HL-60 (cell line): ENCODE measurements at regions not wholly inside any gene's neighbourhood (a gene's known extent, or its start where the extent isn't known, plus 50 kb on each side); places are given as distances from the start of the nearest gene placed in this dataset.

ENCODE experiments used
- DNase-seq, 2 experiments: peaks; one replicate each; pipeline ENCODE4 v3.0.0-alpha.2; 2010 to 2020; ENCODE audit warnings: low read depth in 1 of 2, low spot score in 1 of 2
- H3K27ac ChIP-seq: fragments of 250-450 bp; sonication (Bioruptor Pico); replicated peaks from 2 replicates; pipeline ENCODE4 v1.5.1; 2020; ENCODE audit warnings: mild to moderate bottlenecking, moderate library complexity
- H3K27me3 ChIP-seq: fragments of 250-450 bp; sonication (Bioruptor Pico); 2 replicates; pipeline ENCODE4 v1.5.1; 2021; ENCODE audit warnings: mild to moderate bottlenecking, moderate library complexity; ENCODE audit not compliant: insufficient read depth, poor library complexity, severe bottlenecking
- H3K4me3 ChIP-seq: replicated peaks from 2 replicates; pipeline ENCODE4 v1.5.1; 2011; ENCODE audit warnings: mild to moderate bottlenecking, control low read depth, low read length; ENCODE audit not compliant: insufficient read depth
- CTCF ChIP-seq: IDR thresholded peaks from one replicate; pipeline ENCODE4 v1.5.1; 2011; ENCODE audit warnings: low read length, control low read depth, inconsistent platforms; ENCODE audit not compliant: insufficient read depth
- GABPA ChIP-seq: IDR thresholded peaks from 2 replicates; pipeline ENCODE4 v1.6.1; 2012; ENCODE audit warnings: low read depth
- POLR2AphosphoS5 ChIP-seq: IDR thresholded peaks from 2 replicates; pipeline ENCODE4 v1.6.1; 2012; ENCODE audit warnings: low read depth
- REST ChIP-seq: IDR thresholded peaks from 2 replicates; pipeline ENCODE4 v1.6.1; 2012; ENCODE audit warnings: low read depth; ENCODE audit not compliant: insufficient replicate concordance
- SPI1 ChIP-seq: IDR thresholded peaks from 2 replicates; pipeline ENCODE4 v1.6.1; 2012; ENCODE audit warnings: low read depth, mild to moderate bottlenecking, borderline replicate concordance

- DNase-seq, result no peak
- H3K27ac ChIP-seq, result no peak overlapping the region
- TF ChIP-seq REST (no peak), POLR2AphosphoS5 (no peak), SPI1 (no peak), CTCF (no peak), GABPA (no peak)
- no peak overlapping the region for H3K4me3 ChIP-seq
- no peaks in the 10 kb centered on the region for H3K27me3 ChIP-seq
Observed at GRCh38 chr2:16581241-16581640, 84.4 kb downstream of the CYRIA start.

- H3K27ac ChIP-seq, result no peak overlapping the region
- TF ChIP-seq GABPA (no peak), REST (no peak), CTCF (no peak), SPI1 (no peak), POLR2AphosphoS5 (no peak)
- DNase-seq, result no peak
- H3K4me3 ChIP-seq, result no peak overlapping the region
- no peaks in the 10 kb centered on the region for H3K27me3 ChIP-seq
Observed at GRCh38 chr2:16578081-16578480, 87.6 kb downstream of the CYRIA start.

- TF ChIP-seq CTCF (no peak), GABPA (no peak), REST (no peak), SPI1 (no peak), POLR2AphosphoS5 (no peak)
- DNase-seq, result no peak
- no peak overlapping the region for H3K4me3 ChIP-seq
- no peaks in the 10 kb centered on the region for H3K27me3 ChIP-seq
- H3K27ac ChIP-seq, result no peak overlapping the region
Observed at GRCh38 chr2:16570516-16570915, 95.1 kb downstream of the CYRIA start.
